ENCODE measurements at regions not wholly inside any gene's neighbourhood (a gene's known extent, or its start where the extent isn't known, plus 50 kb on each side); places are given as distances from the start of the nearest gene placed in this dataset.

- TF ChIP-seq CTCF (IDR thresholded peaks at IDR 0.05) (no peak), POLR2A (IDR thresholded peaks at IDR 0.05) (no peak)
These were observed 187.7 kb upstream of the HCCS start for GRCh38 chrX:10923466-10923865.
